C1 segment of cervical spinal cord (tissue), 14 donors: ENCODE measurements at regions not wholly inside any gene's neighbourhood (a gene's known extent, or its start where the extent isn't known, plus 50 kb on each side); places are given as distances from the start of the nearest gene placed in this dataset.
"Not testable (repeated sequence)": the region's sequence is repeated elsewhere in the genome, so short reads cannot be mapped to it uniquely, and the experiment has no call there.

Source experiments
- DNase-seq, 14 donors: peaks; one replicate each; lab custom pipeline; 2025; lab: John Stamatoyannopoulos, UW

DNA sequence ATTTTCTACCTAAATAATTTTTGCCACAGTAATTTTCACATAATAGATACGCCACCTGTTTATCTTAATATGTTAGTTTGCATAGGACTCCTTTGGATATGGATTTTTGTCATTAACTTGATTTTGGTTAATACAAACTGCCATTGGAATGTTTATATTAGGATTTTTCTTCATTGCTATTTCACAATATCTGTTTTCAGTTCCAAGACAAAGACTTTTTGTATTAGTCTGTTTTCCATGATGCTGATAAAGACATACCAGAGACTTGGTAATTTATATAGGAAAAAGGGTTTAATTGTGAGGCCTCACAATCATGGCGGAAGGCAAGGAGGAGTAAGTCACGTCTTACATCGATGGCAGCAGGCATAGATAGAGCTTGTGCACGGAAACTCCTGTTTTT, 503.1 kb upstream of the TMEFF2 start:
- no peak for DNase-seq

DNA sequence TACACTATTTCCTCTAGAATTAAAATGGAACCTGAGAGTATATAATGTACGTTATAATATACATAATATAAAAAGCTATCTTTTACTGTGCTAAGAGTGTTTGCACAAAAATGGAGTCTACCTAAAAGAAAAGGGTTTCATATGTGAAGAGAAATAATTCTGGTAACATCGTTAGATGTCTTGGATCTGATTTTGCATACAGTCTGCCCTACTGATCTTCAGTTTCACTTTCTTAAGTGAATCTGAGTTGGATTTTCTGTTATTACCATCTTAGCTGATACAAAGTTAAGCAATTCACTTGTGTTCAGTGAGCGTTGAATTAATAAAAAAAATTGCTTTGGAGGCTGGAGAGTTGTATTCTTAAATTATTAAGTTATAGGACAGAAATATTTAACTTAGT, 502.1 kb upstream of the TMEFF2 start:
- DNase-seq = no peak

DNA sequence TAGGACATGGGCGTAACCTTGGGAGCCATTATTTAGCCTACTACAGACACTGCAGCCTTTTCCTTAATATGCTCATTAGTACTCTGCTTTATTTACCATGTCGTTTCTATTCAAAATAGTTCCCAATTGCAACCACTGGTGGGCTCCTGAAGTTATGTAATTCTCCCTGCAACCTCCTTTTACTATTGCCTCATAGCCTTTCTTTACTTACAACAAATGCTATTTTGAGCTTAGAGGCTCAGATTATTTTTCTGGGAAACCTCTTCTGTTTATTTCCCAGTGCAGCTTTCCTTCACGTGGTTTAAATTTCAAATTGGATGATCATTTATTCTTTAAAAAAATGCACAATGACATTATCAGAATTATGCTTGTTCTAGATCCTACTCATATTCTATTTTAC, 492.3 kb upstream of the TMEFF2 start:
- DNase-seq = no peak

GRCh38 chr2:192682511-192682910, 487.8 kb upstream of the TMEFF2 start:
- not testable (repeated sequence) for DNase-seq

DNA sequence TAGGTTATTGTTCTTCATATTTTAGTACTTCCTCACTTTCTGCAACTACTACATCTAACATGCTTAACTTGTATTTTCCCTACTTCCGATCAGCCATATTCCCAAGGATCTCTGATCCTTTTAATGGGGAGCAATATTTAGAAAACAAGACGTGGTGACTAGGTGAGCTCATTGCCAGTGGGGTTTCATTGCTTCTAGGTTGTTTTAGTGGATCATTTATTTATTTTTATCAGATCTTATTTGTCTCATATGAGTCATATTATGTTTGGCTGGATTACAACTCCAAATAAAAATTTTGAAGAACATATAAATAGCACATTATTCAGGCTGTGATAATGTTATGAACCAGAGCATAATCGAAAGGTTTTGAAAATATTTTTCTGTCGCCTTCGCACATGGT, 480.9 kb upstream of the TMEFF2 start:
- no peak for DNase-seq

GRCh38 chr2:192669505-192670091, 474.9 kb upstream of the TMEFF2 start:
- DNase-seq = no peak

GRCh38 chr2:192660555-192660954, 465.8 kb upstream of the TMEFF2 start:
- DNase-seq = not testable (repeated sequence)

DNA sequence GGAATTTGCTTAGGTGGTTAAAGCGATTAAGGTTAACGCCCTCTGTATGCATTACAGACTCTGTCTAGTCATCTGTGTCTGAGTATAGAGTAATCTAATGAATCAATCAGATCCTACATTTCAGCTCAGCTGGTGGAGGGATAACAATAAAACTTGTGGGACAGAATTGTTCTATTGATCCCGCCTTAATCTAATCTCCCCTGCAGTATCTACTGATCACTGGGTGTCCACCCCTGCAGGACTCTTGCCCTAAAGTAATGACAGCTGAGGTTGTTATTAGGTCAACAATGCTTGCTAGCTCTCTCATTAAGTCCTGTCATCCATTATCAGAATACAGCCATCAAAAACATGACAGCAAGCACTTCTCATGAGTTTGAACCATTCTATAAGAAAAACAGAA, 462.6 kb upstream of the TMEFF2 start:
- DNase-seq = no peak

DNA sequence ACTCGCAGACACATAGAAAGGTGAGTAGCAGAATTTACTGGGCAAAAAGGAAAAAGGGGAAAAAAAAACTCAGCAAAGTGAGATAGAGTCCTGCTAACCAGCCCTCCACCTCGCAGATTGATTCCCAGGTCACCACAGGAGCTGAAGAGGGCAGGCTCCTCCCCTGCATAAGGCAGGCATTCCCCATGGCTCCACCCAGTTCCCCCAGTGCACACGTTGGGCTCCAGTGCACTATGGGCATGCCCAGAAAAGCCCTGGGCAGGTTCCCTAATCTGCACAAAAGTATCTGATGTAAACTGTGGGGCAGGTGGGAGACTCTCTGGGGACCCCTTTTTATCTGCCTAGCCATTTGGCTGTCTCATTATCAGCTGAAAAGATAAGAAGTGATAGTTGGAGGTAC, 461.2 kb upstream of the TMEFF2 start:
- DNase-seq = no peak

- no peak for DNase-seq
Measured at GRCh38 chr2:192645811-192646598, 451.3 kb upstream of the TMEFF2 start.

GRCh38 chr2:192634557-192634956, 439.8 kb upstream of the TMEFF2 start:
- no peak for DNase-seq

DNA sequence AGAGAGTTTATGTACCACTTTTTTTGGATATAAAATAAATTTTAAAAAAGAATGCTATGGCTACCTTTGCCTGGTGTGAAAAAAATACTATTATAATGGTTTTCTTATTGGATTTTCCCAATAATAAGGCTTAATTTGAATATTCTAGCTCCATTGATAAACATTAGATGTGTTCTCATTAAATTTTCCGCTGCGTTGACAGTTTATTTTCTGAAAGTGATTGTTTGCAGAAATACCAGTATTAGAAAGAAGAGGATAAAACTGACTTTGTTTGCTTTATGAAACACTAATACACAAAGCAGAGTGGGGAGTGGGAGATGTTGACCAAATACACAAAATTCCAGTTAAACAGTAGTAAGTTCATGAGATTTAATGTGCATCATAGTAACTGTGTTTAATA, 433.3 kb upstream of the TMEFF2 start:
- no peak for DNase-seq

- no peak for DNase-seq
Measured at GRCh38 chr2:192615105-192615504, 420.4 kb upstream of the TMEFF2 start.

DNA sequence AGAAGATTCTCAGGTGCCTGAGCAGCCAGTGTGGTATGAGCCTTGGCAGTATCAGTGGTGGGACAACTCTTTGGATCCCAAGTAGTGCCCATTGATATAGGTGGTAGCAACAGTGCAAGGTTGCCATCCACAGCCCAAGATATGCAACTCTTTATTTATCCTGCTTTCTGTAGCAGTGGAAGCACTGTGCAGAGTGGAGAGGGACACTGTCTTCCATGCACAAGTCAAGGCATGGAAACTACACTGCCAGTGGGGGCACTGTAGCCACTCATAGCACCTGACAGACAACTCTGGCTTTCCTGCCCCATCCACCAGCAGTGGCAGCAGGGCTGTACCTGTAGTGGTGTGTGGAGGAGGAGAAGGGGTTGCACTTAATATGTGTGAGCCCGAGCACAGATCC, 409.6 kb upstream of the TMEFF2 start:
- no peak for DNase-seq

DNA sequence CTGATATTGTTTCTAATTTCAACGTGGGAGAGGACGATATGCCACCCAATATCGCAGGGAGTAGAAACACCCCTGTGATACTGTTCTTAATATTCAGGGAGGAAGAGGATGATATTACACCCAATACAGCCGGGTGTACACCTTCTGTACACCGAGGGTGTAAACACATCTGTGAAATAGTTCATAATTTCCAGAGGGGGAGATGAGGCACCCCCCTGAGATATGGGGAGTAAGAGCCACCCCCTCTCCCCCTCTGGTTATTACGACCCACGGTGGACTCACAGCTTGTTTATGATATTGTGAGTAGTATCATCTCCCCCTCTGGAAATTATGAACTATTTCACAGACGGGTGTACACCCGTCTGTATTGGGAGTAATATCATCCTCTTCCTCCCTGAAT, 403.9 kb upstream of the TMEFF2 start:
- DNase-seq = not testable (repeated sequence)

GRCh38 chr2:192593561-192593960, 398.8 kb upstream of the TMEFF2 start:
- DNase-seq = no peak

DNA sequence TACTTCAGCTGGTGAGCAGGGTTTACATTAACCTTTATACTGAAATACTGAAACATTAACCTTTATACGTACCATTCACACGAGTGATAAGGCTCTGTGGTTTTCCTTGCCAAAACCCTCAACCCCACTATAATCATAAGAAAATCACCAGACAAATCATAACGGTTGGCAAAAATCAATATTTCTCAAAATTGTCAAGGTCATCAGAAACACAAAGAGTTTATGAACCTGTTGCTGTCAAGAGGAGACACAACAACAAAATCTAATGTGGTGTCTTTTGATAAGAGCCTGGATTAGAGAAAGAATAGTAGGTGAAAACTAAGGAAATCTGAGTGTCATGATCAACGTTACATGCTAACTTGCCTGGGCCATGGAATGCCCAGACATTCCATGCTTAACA, 396.9 kb upstream of the TMEFF2 start:
- DNase-seq = no peak

- no peak for DNase-seq
Measured at GRCh38 chr2:192585418-192585817, 390.7 kb upstream of the TMEFF2 start.

- DNase-seq = no peak
Measured at GRCh38 chr2:192584976-192585375, 390.2 kb upstream of the TMEFF2 start.

DNA sequence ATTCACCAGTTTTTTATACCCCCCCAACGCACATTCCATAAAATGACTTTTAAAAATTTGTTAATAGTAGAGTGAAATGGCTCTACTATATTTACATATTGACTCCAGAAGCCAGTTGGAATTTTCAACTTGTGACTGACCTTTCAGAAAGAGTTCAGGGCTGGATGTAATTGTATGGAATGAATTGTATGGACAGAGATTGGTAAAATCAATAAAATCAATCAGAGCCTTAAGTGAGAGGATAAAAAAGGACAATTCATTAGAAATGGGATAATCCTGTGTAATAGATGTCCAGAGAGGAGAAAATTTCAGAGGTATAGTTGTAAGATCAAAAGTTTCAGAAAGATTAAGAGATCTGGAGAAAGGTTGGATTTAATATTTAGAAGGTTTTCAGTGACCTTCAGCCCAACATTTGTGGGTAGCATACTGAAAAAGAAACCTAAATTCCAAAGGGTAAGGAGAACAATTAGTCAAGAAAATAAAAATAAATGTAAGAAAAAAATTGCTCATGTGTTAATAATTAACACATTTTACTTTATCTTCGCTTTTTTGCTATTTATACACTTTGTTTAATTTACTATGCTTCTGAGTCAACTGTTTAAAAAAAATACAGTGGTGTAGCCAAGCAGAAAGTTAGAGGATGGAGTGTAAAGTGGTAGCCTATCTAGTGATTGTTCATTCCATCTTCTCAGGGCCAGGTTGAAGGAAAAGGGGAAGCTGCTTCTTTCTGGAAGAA, 385.4 kb upstream of the TMEFF2 start:
- DNase-seq = no peak

DNA sequence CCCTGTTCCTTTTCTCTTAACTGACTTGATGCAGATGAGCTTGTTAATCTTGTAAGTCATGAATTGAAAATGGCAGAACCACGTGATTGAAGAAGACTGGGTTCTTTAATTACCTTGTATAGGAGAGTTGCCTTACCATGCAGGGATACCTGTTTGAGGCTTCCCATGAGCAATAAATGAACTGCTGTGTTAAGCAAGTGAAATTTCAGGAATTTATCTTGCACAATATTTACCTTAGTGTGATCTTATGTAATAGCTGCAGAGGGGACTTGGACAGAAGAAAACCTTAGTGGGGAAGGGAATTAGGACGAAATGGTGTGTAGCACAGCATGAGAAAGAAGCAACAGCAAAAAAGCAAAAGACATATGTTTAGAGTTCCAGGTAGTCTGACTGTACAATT, 384.0 kb upstream of the TMEFF2 start:
- no peak for DNase-seq

GRCh38 chr2:192577706-192578105, 383.0 kb upstream of the TMEFF2 start:
- no peak for DNase-seq

- no peak for DNase-seq
Measured at GRCh38 chr2:192574552-192574951, 379.8 kb upstream of the TMEFF2 start.
